SU-DHL-6 (cell line): ENCODE measurements at regions not wholly inside any gene's neighbourhood (a gene's known extent, or its start where the extent isn't known, plus 50 kb on each side); places are given as distances from the start of the nearest gene placed in this dataset.
"Not testable (repeated sequence)": the region's sequence is repeated elsewhere in the genome, so short reads cannot be mapped to it uniquely, and the experiment has no call there.

ENCODE experiments used
- H2AFZ ChIP-seq: fragments of 200-600 bp; sonication (generic); 2 replicates; pipeline ENCODE4 v1.6.1; 2014; ENCODE audit warnings: low read depth, mild to moderate bottlenecking, moderate library complexity, mixed read lengths, antibody characterized with exemption, low read length; ENCODE audit not compliant: severe bottlenecking
- H3F3A ChIP-seq: fragments of 200-600 bp; shearing (Covaris generic); 2 replicates; pipeline ENCODE4 v1.6.0; 2016; ENCODE audit warnings: antibody characterized with exemption, mild to moderate bottlenecking; ENCODE audit not compliant: insufficient read depth
- H3K27ac ChIP-seq: fragments of 200-600 bp; sonication (generic); 2 replicates; pipeline ENCODE4 v1.5.1; 2016; ENCODE audit warnings: low read depth, mild to moderate bottlenecking, low read length, moderate library complexity, mixed read lengths
- H3K27me3 ChIP-seq: fragments of 200-600 bp; sonication (generic), shearing (Covaris generic); 2 replicates; pipeline ENCODE4 v1.6.0; 2014; ENCODE audit warnings: mild to moderate bottlenecking, low read length
- H3K36me3 ChIP-seq: fragments of 200-600 bp; sonication (generic); 2 replicates; pipeline ENCODE4 v1.6.1; 2014; ENCODE audit warnings: mild to moderate bottlenecking, low read length, mixed read lengths
- H3K4me2 ChIP-seq: fragments of 300-600, 200-600 bp; shearing (Covaris generic), sonication (generic); 2 replicates; pipeline ENCODE4 v1.6.0; 2014; ENCODE audit warnings: low read length, low read depth, mild to moderate bottlenecking; ENCODE audit not compliant: poor library complexity, severe bottlenecking
- H3K4me3 ChIP-seq: fragments of 200-600 bp; sonication (generic); 2 replicates; pipeline ENCODE4 v1.5.1; 2014; ENCODE audit warnings: antibody characterized with exemption, low read length, mild to moderate bottlenecking, mixed read lengths; ENCODE audit not compliant: insufficient read depth, poor library complexity, severe bottlenecking
- H3K79me2 ChIP-seq: fragments of 200-600 bp; sonication (generic); 2 replicates; pipeline ENCODE4 v1.6.1; 2014; ENCODE audit warnings: mild to moderate bottlenecking, low read length, moderate library complexity; ENCODE audit not compliant: insufficient read depth
- H3K9ac ChIP-seq: fragments of 200-600 bp; sonication (generic); 2 replicates; pipeline ENCODE4 v1.7.0; 2014; ENCODE audit warnings: mild to moderate bottlenecking, low read length
- H3K9me2 ChIP-seq: fragments of 200-600 bp; sonication (generic); replicated peaks from 2 replicates; pipeline ENCODE4 v1.6.1; 2014; ENCODE audit warnings: low read length; ENCODE audit not compliant: insufficient read depth
- H3K9me3 ChIP-seq: fragments of 200-600 bp; sonication (generic); 2 replicates; pipeline ENCODE4 v1.6.1; 2014; ENCODE audit warnings: low read length, mixed read lengths; ENCODE audit not compliant: insufficient read depth
- H4K20me1 ChIP-seq: fragments of 200-600 bp; sonication (generic); 2 replicates; pipeline ENCODE4 v1.6.1; 2014; ENCODE audit warnings: low read depth, mild to moderate bottlenecking, antibody characterized with exemption, low read length, moderate library complexity, mixed read lengths
- EZH2phosphoT487 ChIP-seq: fragments of 200-600 bp; sonication (generic), shearing (Covaris generic); conservative IDR thresholded peaks from 2 replicates; pipeline ENCODE4 v1.6.1; 2018; ENCODE audit warnings: mild to moderate bottlenecking, antibody characterized with exemption, low read length, moderate library complexity, mixed read lengths
- TF ChIP-seq, protein P1 (sequence below): fragments of 200-600 bp; sonication (generic); IDR thresholded peaks from one replicate; pipeline ENCODE4 v1.5.1; 2017; ENCODE audit warnings: antibody characterized with exemption, mild to moderate bottlenecking, low read length, moderate library complexity; ENCODE audit not compliant: insufficient read depth, poor library complexity, severe bottlenecking

DNA sequence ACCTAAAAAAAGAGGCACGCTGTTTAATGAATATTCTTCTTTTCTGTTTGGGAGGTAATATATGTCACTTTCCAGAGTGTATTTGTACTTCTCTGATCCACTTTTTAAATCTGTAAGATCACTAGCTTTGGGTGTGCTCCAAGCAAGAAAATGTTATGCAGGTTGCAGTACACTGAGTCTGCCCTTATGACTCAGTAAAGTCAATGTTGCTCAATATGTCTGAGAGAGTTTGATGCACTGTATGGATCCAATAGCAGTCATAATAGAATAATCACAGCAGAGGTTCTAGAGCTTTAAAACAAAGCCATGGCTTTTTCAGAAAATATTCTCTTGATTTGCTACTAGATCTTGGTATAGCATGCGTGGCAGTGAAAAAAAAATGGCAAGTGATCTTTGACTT, 525.3 kb upstream of the HTR1E start:
- no peak for TF ChIP-seq EZH2phosphoT487
- TF ChIP-seq, protein P1, sequence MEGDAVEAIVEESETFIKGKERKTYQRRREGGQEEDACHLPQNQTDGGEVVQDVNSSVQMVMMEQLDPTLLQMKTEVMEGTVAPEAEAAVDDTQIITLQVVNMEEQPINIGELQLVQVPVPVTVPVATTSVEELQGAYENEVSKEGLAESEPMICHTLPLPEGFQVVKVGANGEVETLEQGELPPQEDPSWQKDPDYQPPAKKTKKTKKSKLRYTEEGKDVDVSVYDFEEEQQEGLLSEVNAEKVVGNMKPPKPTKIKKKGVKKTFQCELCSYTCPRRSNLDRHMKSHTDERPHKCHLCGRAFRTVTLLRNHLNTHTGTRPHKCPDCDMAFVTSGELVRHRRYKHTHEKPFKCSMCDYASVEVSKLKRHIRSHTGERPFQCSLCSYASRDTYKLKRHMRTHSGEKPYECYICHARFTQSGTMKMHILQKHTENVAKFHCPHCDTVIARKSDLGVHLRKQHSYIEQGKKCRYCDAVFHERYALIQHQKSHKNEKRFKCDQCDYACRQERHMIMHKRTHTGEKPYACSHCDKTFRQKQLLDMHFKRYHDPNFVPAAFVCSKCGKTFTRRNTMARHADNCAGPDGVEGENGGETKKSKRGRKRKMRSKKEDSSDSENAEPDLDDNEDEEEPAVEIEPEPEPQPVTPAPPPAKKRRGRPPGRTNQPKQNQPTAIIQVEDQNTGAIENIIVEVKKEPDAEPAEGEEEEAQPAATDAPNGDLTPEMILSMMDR = no peak
- H3K27ac ChIP-seq = no peak overlapping the region
- H3K9me3 ChIP-seq = no peaks in the 10 kb centered on the region
- H2AFZ ChIP-seq = no peak overlapping the region
- no peaks in the 10 kb centered on the region for H3K27me3 ChIP-seq
- no peak overlapping the region for H3K4me3 ChIP-seq
- H3K79me2 ChIP-seq = no peaks in the 10 kb centered on the region
- no peaks in the 10 kb centered on the region for H4K20me1 ChIP-seq
- H3K9me2 ChIP-seq = no peaks in the 10 kb centered on the region
- H3K4me2 ChIP-seq = no peak overlapping the region
- H3F3A ChIP-seq = no peaks in the 10 kb centered on the region
- no peak overlapping the region for H3K9ac ChIP-seq
- no peaks in the 10 kb centered on the region for H3K36me3 ChIP-seq

DNA sequence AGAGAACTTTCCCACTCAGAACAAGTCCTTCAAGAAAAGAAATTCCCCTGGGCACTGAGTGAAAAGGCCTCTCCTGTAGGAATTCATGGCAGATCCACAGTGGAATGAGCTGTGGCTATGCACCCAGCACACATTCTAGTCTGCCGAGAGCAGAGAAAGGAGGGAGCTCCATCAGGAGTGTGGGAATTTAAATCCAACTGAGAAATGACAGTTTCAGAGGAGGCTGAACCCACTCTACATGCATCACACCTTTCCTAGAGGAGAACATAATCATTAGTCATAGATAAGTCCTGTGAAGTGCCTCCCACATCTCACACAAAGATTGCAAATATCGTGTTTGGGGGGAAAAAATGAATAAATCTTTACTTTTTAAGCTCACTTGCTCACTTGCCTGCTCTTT, 530.2 kb upstream of the HTR1E start:
- H3K36me3 ChIP-seq = no peaks in the 10 kb centered on the region
- H2AFZ ChIP-seq = no peak overlapping the region
- H3K9ac ChIP-seq = no peak overlapping the region
- no peak overlapping the region for H3K4me2 ChIP-seq
- H3K27me3 ChIP-seq = no peaks in the 10 kb centered on the region
- H3K27ac ChIP-seq = no peak overlapping the region
- H3K9me3 ChIP-seq = no peaks in the 10 kb centered on the region
- no peaks in the 10 kb centered on the region for H3K79me2 ChIP-seq
- H3K9me2 ChIP-seq = no peaks in the 10 kb centered on the region
- no peaks in the 10 kb centered on the region for H3F3A ChIP-seq
- TF ChIP-seq EZH2phosphoT487 = no peak
- TF ChIP-seq, protein P1 = no peak
- H4K20me1 ChIP-seq = no peaks in the 10 kb centered on the region
- H3K4me3 ChIP-seq = no peak overlapping the region

DNA sequence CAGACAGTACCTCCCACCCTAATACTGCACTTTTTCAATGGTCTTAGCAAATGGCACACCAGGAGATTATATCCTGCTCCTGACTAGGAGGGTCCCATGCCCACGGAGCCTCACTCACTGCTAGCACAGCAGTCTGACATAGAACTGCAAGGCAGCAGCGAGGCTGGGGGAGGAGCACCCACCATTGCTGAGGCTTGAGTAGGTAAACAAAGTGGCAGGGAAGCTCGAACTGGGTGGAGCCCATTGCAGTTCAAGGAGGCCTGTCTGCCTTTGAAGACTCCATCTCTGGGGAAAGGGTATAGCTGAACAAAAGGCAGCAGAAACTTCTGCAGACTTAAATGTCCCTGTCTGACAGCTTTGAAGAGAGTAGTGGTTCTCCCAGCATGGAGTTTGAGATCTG, 544.5 kb upstream of the HTR1E start:
- not testable (repeated sequence) for H4K20me1 ChIP-seq, H3K4me3 ChIP-seq, H3K27ac ChIP-seq, H2AFZ ChIP-seq, H3K36me3 ChIP-seq, H3K27me3 ChIP-seq, H3F3A ChIP-seq, H3K9ac ChIP-seq, H3K4me2 ChIP-seq, H3K9me3 ChIP-seq, H3K9me2 ChIP-seq, H3K79me2 ChIP-seq

DNA sequence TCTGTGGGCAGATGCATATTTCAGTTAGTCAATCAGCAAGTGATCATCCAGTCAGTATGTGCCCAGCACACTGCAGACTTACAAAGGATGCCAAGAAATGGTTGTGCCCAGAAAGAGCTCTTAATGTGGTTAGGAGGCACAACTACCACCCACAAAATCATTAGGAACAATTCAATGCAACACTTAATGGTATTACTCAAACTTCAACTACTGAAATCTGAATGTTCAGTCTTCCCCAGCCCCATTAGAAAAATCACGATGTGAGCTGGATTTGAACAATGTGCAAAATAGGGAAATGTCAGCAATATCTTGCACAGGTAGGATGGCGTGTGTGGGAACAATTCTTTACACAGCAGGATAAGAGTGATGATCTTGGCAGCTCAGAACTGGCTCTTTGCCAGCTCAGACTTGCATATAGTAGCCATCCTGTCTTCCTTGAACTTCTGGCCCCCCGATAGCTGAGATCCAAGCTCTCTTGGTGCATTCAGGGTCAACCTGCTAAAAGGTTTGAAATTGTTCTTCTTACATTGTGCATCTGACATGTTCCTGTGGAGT, 556.7 kb upstream of the HTR1E start:
- Histone ChIP-seq H3K27me3 (no peaks in the 10 kb centered on the region), H3K9me3 (no peaks in the 10 kb centered on the region), H3K4me3 (no peak overlapping the region), H3K27ac (no peak overlapping the region), H2AFZ (no peak overlapping the region), H3K36me3 (no peaks in the 10 kb centered on the region), H3K9ac (no peak overlapping the region), H3K4me2 (no peak overlapping the region), H3K79me2 (no peaks in the 10 kb centered on the region), H3K9me2 (no peaks in the 10 kb centered on the region), H3F3A (no peaks in the 10 kb centered on the region), H4K20me1 (no peaks in the 10 kb centered on the region)
- no peak for TF ChIP-seq EZH2phosphoT487
- TF ChIP-seq, protein P1 = no peak
